H9 (cell line): ENCODE measurements at regions not wholly inside any gene's neighbourhood (a gene's known extent, or its start where the extent isn't known, plus 50 kb on each side); places are given as distances from the start of the nearest gene placed in this dataset.

Experiments
- DNase-seq: peaks from one replicate; pipeline ENCODE4 v3.0.0-alpha.2; 2017
- H2AFZ ChIP-seq: one replicate; pipeline ENCODE4 v1.6.1; 2013; ENCODE audit warnings: mild to moderate bottlenecking, low read length, control low read depth, moderate library complexity
- H2AK5ac ChIP-seq: 2 replicates; pipeline ENCODE4 v1.6.1; 2013; ENCODE audit warnings: low read length, control low read depth, mixed read lengths; ENCODE audit not compliant: insufficient read length
- H2BK120ac ChIP-seq: one replicate; pipeline ENCODE4 v1.6.1; 2013; ENCODE audit warnings: low read depth, mild to moderate bottlenecking, low read length, control low read depth, inconsistent platforms; ENCODE audit not compliant: poor library complexity, severe bottlenecking
- H2BK12ac ChIP-seq: 2 replicates; pipeline ENCODE4 v1.6.1; 2013; ENCODE audit warnings: low read length, control low read depth, mixed read lengths, low read depth; ENCODE audit not compliant: insufficient read length
- H2BK15ac ChIP-seq: 2 replicates; pipeline ENCODE4 v1.6.1; 2013; ENCODE audit warnings: low read depth, low read length, control low read depth
- H2BK20ac ChIP-seq: one replicate; pipeline ENCODE4 v1.6.1; 2013; ENCODE audit warnings: low read depth, mild to moderate bottlenecking, low read length, control low read depth, inconsistent platforms; ENCODE audit not compliant: poor library complexity, severe bottlenecking
- H2BK5ac ChIP-seq: 2 replicates; pipeline ENCODE4 v1.6.1; 2013; ENCODE audit warnings: low read length, control low read depth, mixed read lengths; ENCODE audit not compliant: insufficient read length
- H3K14ac ChIP-seq: 2 replicates; pipeline ENCODE4 v1.6.1; 2013; ENCODE audit warnings: low read length, control low read depth; ENCODE audit not compliant: insufficient read depth
- H3K18ac ChIP-seq: 2 replicates; pipeline ENCODE4 v1.6.1; 2013; ENCODE audit warnings: low read depth, mild to moderate bottlenecking, mixed read lengths, low read length, control low read depth; ENCODE audit not compliant: insufficient read length
- H3K23ac ChIP-seq: 2 replicates; pipeline ENCODE4 v1.6.1; 2013; ENCODE audit warnings: low read length, control low read depth, mixed read lengths, low read depth; ENCODE audit not compliant: insufficient read length
- H3K23me2 ChIP-seq: 2 replicates; pipeline ENCODE4 v1.6.1; 2013; ENCODE audit warnings: low read depth, mild to moderate bottlenecking, mixed read lengths, low read length, control low read depth; ENCODE audit not compliant: insufficient read length, poor library complexity, severe bottlenecking
- H3K27ac ChIP-seq: 2 replicates; pipeline ENCODE4 v1.5.1; 2013; ENCODE audit warnings: low read length, control low read depth, mixed read lengths, low read depth; ENCODE audit not compliant: insufficient read length
- H3K27me3 ChIP-seq: 2 replicates; pipeline ENCODE4 v1.6.1; 2013; ENCODE audit warnings: low read length, control low read depth, inconsistent platforms; ENCODE audit not compliant: insufficient read depth
- H3K4ac ChIP-seq: 2 replicates; pipeline ENCODE4 v1.6.1; 2013; ENCODE audit warnings: low read depth, mild to moderate bottlenecking, control low read depth, inconsistent platforms, low read length, moderate library complexity
- H3K4me1 ChIP-seq: 2 replicates; pipeline ENCODE4 v1.6.1; 2013; ENCODE audit warnings: low read length, control low read depth, inconsistent platforms; ENCODE audit not compliant: insufficient read depth
- H3K4me2 ChIP-seq: 2 replicates; pipeline ENCODE4 v1.6.1; 2013; ENCODE audit warnings: low read length, control low read depth, mixed read lengths; ENCODE audit not compliant: insufficient read length, insufficient read depth
- H3K56ac ChIP-seq: 2 replicates; pipeline ENCODE4 v1.6.1; 2013; ENCODE audit warnings: low read depth, mild to moderate bottlenecking, mixed read lengths, low read length, control low read depth; ENCODE audit not compliant: insufficient read length
- H3K79me1 ChIP-seq: 2 replicates; pipeline ENCODE4 v1.6.1; 2013; ENCODE audit warnings: low read depth, mild to moderate bottlenecking, moderate library complexity, low read length, control low read depth, inconsistent platforms; ENCODE audit not compliant: insufficient read depth, poor library complexity, severe bottlenecking
- H3K79me2 ChIP-seq: 2 replicates; pipeline ENCODE4 v1.6.1; 2013; ENCODE audit warnings: low read length, control low read depth, inconsistent platforms; ENCODE audit not compliant: insufficient read depth
- H3K9ac ChIP-seq: 2 replicates; pipeline ENCODE4 v1.6.1; 2013; ENCODE audit warnings: low read length, control low read depth, mixed read lengths; ENCODE audit not compliant: insufficient read length; ENCODE audit errors: extremely low read depth
- H3K9me3 ChIP-seq: one replicate; pipeline ENCODE4 v1.6.1; 2013; ENCODE audit warnings: low read depth, low read length, inconsistent platforms; ENCODE audit not compliant: control insufficient read depth
- H3T11ph ChIP-seq: one replicate; pipeline ENCODE4 v1.6.1; 2013; ENCODE audit warnings: mild to moderate bottlenecking, low read length, control low read depth, inconsistent platforms
- H4K20me1 ChIP-seq: one replicate; pipeline ENCODE4 v1.6.1; 2013; ENCODE audit not compliant: control insufficient read depth, insufficient read length, insufficient read depth
- H4K5ac ChIP-seq: 2 replicates; pipeline ENCODE4 v1.6.1; 2013; ENCODE audit warnings: low read depth, mild to moderate bottlenecking, mixed read lengths, low read length, control low read depth; ENCODE audit not compliant: insufficient read length
- H4K8ac ChIP-seq: replicated peaks from 2 replicates; pipeline ENCODE4 v1.6.1; 2013; ENCODE audit warnings: low read length, control low read depth, mixed read lengths, low read depth; ENCODE audit not compliant: insufficient read length
- H4K91ac ChIP-seq: 2 replicates; pipeline ENCODE4 v1.6.1; 2013; ENCODE audit warnings: low read depth, mild to moderate bottlenecking, moderate library complexity, mixed read lengths, low read length, control low read depth; ENCODE audit not compliant: insufficient read length
- H3K27ac Mint-ChIP-seq, 3 experiments: 2 replicates in 2 of 3; 3 replicates in 1 of 3; pipeline ENCODE4 v1.8.0; 2020 to 2021; ENCODE audit warnings: mixed read lengths in 3 of 3, mild to moderate bottlenecking in 1 of 3, moderate library complexity in 1 of 3
- H3K27me3 Mint-ChIP-seq: 2 replicates; pipeline ENCODE4 v1.8.0; 2021; ENCODE audit warnings: low read depth, mild to moderate bottlenecking, moderate library complexity, mixed read lengths
- H3K36me3 Mint-ChIP-seq, 3 experiments: 2 replicates in 2 of 3; 3 replicates in 1 of 3; pipeline ENCODE4 v1.8.0; 2020 to 2021; ENCODE audit warnings: low read depth in 3 of 3, mixed read lengths in 3 of 3; ENCODE audit not compliant: insufficient read depth in 1 of 3
- H3K4me1 Mint-ChIP-seq, 2 experiments: 2 replicates each; pipeline ENCODE4 v1.8.0; 2020; ENCODE audit warnings: mixed read lengths in 2 of 2
- H3K4me3 Mint-ChIP-seq, 2 experiments: 2 replicates in 1 of 2; 3 replicates in 1 of 2; pipeline ENCODE4 v1.8.0; 2020 to 2021; ENCODE audit warnings: mild to moderate bottlenecking in 2 of 2, mixed read lengths in 2 of 2, moderate library complexity in 1 of 2
- H3K9me3 Mint-ChIP-seq, 2 experiments: 2 replicates in 1 of 2; 3 replicates in 1 of 2; pipeline ENCODE4 v1.8.0; 2020; ENCODE audit warnings: mild to moderate bottlenecking in 2 of 2, mixed read lengths in 2 of 2, moderate library complexity in 1 of 2
- CTCF ChIP-seq: fragments of 200-600 bp; sonication (generic); conservative IDR thresholded peaks from 3 replicates; pipeline ENCODE4 v1.8.0; 2021; ENCODE audit warnings: antibody characterized with exemption, mild to moderate bottlenecking
- WGBS: extraction: QIAGEN DNeasy Blood & Tissue Kit; methylation state at CpG from one replicate; pipeline ENCODE4 v1.1.7; 2013; ENCODE audit warnings: missing lambda C conversion rate, low lambda C conversion rate, mixed read lengths; ENCODE audit not compliant: insufficient read length; ENCODE audit errors: extremely low coverage; 5-methylcytosine and 5-hydroxymethylcytosine counted together

DNA sequence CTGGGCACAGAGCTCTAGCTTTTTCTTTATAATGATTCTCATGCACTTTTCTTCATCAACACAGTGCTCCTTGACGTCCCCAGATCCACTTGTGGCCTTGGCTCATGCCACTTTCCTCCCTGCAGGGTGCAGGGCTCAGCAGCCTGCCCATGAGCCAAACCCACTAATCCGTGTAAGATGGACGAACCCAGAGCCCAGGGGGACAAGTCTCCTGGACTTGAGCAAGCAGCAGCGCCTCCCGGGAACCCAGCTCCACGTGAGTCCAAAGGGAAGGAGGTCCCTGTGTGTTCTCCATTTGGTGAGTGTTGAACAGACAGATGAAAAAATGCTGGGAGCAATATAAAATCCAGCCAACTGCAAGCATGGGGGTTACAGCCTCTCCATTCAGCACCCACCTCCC lies 470.6 kb upstream of the HS6ST1 start:
- Histone ChIP-seq H4K91ac (no peak overlapping the region), H3K4ac (no peak overlapping the region), H3K56ac (no peak overlapping the region), H2BK5ac (no peak overlapping the region), H3K9me3 (no peaks in the 10 kb centered on the region), H2BK15ac (no peak overlapping the region), H2BK12ac (no peak overlapping the region), H3K9ac (no peak overlapping the region), H3K14ac (no peak overlapping the region), H2BK120ac (no peak overlapping the region), H3T11ph (no peak overlapping the region), H2AFZ (no peak overlapping the region), H3K18ac (no peak overlapping the region), H3K23ac (no peak overlapping the region), H3K79me1 (no peaks in the 10 kb centered on the region), H2BK20ac (no peak overlapping the region), H3K4me2 (no peak overlapping the region), H4K8ac (no peak overlapping the region), H4K5ac (no peak overlapping the region), H3K27me3 (no peaks in the 10 kb centered on the region), H3K79me2 (no peaks in the 10 kb centered on the region), H3K27ac (no peak overlapping the region), H3K4me1 (no peaks in the 10 kb centered on the region; the same call in 1 of the 2 replicates), H3K23me2 (no peaks in the 10 kb centered on the region), H4K20me1 (no peaks in the 10 kb centered on the region), H2AK5ac (no peak overlapping the region)
- peaks cover 0 to 5% (median 0%) of the 10 kb centered on the region in 3 experiments; a peak in 2 of 7 replicates for H3K36me3 Mint-ChIP-seq
- DNase-seq, result no peak
- H3K4me3 Mint-ChIP-seq, result no peak overlapping the region
- TF ChIP-seq CTCF, result no peak
- WGBS, result no CpG with 5 or more reads among the region's 6 CpGs
- H3K9me3 Mint-ChIP-seq, result peaks cover 7 to 9% of the 10 kb centered on the region in 2 experiments; a peak in 3 of 5 replicates
- H3K4me1 Mint-ChIP-seq, result peaks cover 20 to 28% of the 10 kb centered on the region in 2 experiments
- H3K27ac Mint-ChIP-seq, result no peak overlapping the region
- H3K27me3 Mint-ChIP-seq, result no peaks in the 10 kb centered on the region
